ENCODE measurements at regions not wholly inside any gene's neighbourhood (a gene's known extent, or its start where the extent isn't known, plus 50 kb on each side); places are given as distances from the start of the nearest gene placed in this dataset.
A peak's percentile ranks its signal among the peaks of the same experiment; 100 is the strongest.

DNA sequence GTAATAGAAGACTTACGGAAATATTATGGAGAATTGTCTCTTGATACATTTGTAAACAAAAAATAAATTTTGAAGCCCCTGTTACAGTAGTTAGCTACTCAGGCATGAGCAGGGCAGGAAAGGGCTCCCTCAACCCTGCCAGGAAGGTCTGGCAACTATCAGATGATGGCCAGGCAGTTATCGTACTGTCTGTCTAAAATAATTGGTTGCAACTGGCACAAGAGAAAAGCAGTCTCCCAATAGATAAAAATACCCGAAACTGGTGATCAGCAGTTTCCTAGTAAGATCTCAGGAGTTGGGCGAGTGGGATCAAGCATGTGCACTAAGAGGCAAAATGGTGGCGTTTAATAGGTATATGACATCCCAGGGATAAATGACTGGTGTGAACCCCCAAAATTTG, 1336.3 kb downstream of the C4orf33 start:
- H3K27ac ChIP-seq (ENCODE audit: low read depth, low read length), result no peak overlapping the region
- H3K4ac ChIP-seq (ENCODE audit: low read depth, low read length), result no peak overlapping the region
- H3K4me3 ChIP-seq (ENCODE audit: low read length), result no peak overlapping the region
- H3K27me3 ChIP-seq (ENCODE audit: insufficient read depth, low read length, poor library complexity), result no peaks in the 10 kb centered on the region
- no peaks in the 10 kb centered on the region for H3K79me1 ChIP-seq (ENCODE audit: low read length)
- no peak overlapping the region for H3K4me2 ChIP-seq (ENCODE audit: low read length)
- no peak overlapping the region for H2BK5ac ChIP-seq (ENCODE audit: low read length)
- H3K18ac ChIP-seq (ENCODE audit: low read length), result no peak overlapping the region
- no peaks in the 10 kb centered on the region for H3K79me2 ChIP-seq (ENCODE audit: control insufficient read depth, insufficient read depth, low read length)
- no peak for DNase-seq
- no peak overlapping the region for H3K56ac ChIP-seq (ENCODE audit: low read length)
- H2BK15ac ChIP-seq (replicated peaks; ENCODE audit: low read depth), result no peak overlapping the region
- no peak overlapping the region for H3K9ac ChIP-seq (ENCODE audit: low read length)
- H3K36me3 ChIP-seq (ENCODE audit: control insufficient read depth, insufficient read depth, low read length), result no peaks in the 10 kb centered on the region
- no peak overlapping the region for H3K23ac ChIP-seq (ENCODE audit: low read length)
- WGBS (ENCODE audit: extremely low coverage, insufficient coverage, low lambda C conversion rate), result no CpG with 5 or more reads among the region's 5 CpGs
- no peak overlapping the region for H4K8ac ChIP-seq (ENCODE audit: low read depth, low read length)
- no peak overlapping the region for H2AK5ac ChIP-seq (ENCODE audit: low read length)
- H2BK120ac ChIP-seq (ENCODE audit: low read depth, low read length), result no peak overlapping the region
- H4K5ac ChIP-seq (ENCODE audit: low read length), result no peak overlapping the region
- no peaks in the 10 kb centered on the region for H3K4me1 ChIP-seq (ENCODE audit: control insufficient read depth, low read depth, low read length)

GRCh38 chr4:130449741-130450140, 1353.8 kb downstream of the C4orf33 start:
- no peaks in the 10 kb centered on the region for H3K27me3 ChIP-seq (ENCODE audit: insufficient read depth, low read length, poor library complexity)

DNA sequence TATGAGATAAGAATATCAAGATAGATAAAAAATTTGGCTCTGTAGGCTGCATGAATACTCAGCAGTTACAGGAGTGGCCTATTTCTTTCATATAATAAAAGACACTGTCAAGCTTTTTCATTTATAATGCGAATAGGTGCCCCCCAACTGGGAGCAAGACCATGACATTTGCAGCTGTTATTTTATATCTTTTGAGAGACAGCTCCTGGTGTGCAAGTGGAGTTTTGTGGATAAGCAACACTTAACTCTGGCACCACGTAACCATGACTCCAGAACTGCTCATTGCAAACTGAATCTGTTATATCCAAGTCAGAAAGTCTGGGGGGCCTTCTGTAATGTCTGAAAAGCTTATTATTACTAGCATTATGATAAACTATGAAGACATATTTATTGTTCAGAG, 1372.4 kb downstream of the C4orf33 start:
- no peaks in the 10 kb centered on the region for H3K4me1 ChIP-seq (ENCODE audit: control insufficient read depth, low read depth, low read length)
- DNase-seq, result peak; percentile 49
- no peaks in the 10 kb centered on the region for H3K27me3 ChIP-seq (ENCODE audit: insufficient read depth, low read length, poor library complexity)
- H3K36me3 ChIP-seq (ENCODE audit: control insufficient read depth, insufficient read depth, low read length), result no peaks in the 10 kb centered on the region
- H3K79me2 ChIP-seq (ENCODE audit: control insufficient read depth, insufficient read depth, low read length), result no peaks in the 10 kb centered on the region
- H3K79me1 ChIP-seq (ENCODE audit: low read length), result no peaks in the 10 kb centered on the region
- no peak overlapping the region for H3K9ac ChIP-seq (ENCODE audit: low read length)
- no peak overlapping the region for H2BK5ac ChIP-seq (ENCODE audit: low read length)
- no peak overlapping the region for H3K27ac ChIP-seq (ENCODE audit: low read depth, low read length)
- no peak overlapping the region for H2BK15ac ChIP-seq (replicated peaks; ENCODE audit: low read depth)
- no peak overlapping the region for H4K8ac ChIP-seq (ENCODE audit: low read depth, low read length)
- H2AK5ac ChIP-seq (ENCODE audit: low read length), result no peak overlapping the region
- H4K5ac ChIP-seq (ENCODE audit: low read length), result no peak overlapping the region
- no peak overlapping the region for H3K4me3 ChIP-seq (ENCODE audit: low read length)
- H3K4ac ChIP-seq (ENCODE audit: low read depth, low read length), result no peak overlapping the region
- H3K4me2 ChIP-seq (ENCODE audit: low read length), result no peak overlapping the region
- H3K18ac ChIP-seq (ENCODE audit: low read length), result no peak overlapping the region
- no peak overlapping the region for H3K23ac ChIP-seq (ENCODE audit: low read length)
- H2BK120ac ChIP-seq (ENCODE audit: low read depth, low read length), result no peak overlapping the region
- no peak overlapping the region for H3K56ac ChIP-seq (ENCODE audit: low read length)
- no CpG with 5 or more reads among the region's 2 CpGs for WGBS (ENCODE audit: extremely low coverage, insufficient coverage, low lambda C conversion rate)

More at GRCh38 chr4:130449741-130450140, 1353.8 kb downstream of the C4orf33 start:
- Histone ChIP-seq H3K4ac (ENCODE audit: low read depth, low read length) (no peak overlapping the region), H3K9ac (ENCODE audit: low read length) (no peak overlapping the region), H3K79me1 (ENCODE audit: low read length) (no peaks in the 10 kb centered on the region), H3K4me3 (ENCODE audit: low read length) (no peak overlapping the region), H2BK120ac (ENCODE audit: low read depth, low read length) (no peak overlapping the region), H3K18ac (ENCODE audit: low read length) (no peak overlapping the region), H4K5ac (ENCODE audit: low read length) (no peak overlapping the region), H3K36me3 (ENCODE audit: control insufficient read depth, insufficient read depth, low read length) (no peaks in the 10 kb centered on the region), H4K8ac (ENCODE audit: low read depth, low read length) (no peak overlapping the region), H3K27ac (ENCODE audit: low read depth, low read length) (no peak overlapping the region), H2BK5ac (ENCODE audit: low read length) (no peak overlapping the region), H3K56ac (ENCODE audit: low read length) (no peak overlapping the region), H2AK5ac (ENCODE audit: low read length) (no peak overlapping the region), H3K79me2 (ENCODE audit: control insufficient read depth, insufficient read depth, low read length) (no peaks in the 10 kb centered on the region), H3K23ac (ENCODE audit: low read length) (no peak overlapping the region), H3K4me2 (ENCODE audit: low read length) (no peak overlapping the region), H3K4me1 (ENCODE audit: control insufficient read depth, low read depth, low read length) (no peaks in the 10 kb centered on the region), H2BK15ac (replicated peaks; ENCODE audit: low read depth) (no peak overlapping the region)
- DNase-seq, result no peak

DNA sequence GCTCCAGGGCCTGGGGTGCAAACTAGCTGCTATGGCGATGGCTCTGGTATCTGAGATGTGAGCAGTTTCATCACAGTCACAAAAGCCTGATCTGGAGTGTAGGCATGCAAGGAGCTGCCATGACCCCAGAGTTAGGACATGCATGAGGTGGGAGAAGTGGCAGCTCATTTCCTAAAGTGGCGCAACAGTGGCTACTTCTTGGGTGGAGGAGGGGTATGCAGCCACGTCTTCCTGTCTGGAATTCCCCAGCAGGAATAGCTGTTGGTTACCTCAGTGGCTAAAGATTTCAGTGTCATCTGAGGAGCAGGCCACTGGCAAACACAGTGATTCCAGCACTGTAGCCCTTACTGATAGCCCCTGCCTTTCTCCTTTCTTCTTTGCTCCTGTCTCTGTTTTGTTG, 1382.5 kb downstream of the C4orf33 start:
- Histone ChIP-seq H4K8ac (ENCODE audit: low read depth, low read length) (no peak overlapping the region), H3K4me3 (ENCODE audit: low read length) (no peak overlapping the region), H3K9ac (ENCODE audit: low read length) (no peak overlapping the region), H2BK15ac (replicated peaks; ENCODE audit: low read depth) (no peak overlapping the region), H3K36me3 (ENCODE audit: control insufficient read depth, insufficient read depth, low read length) (no peaks in the 10 kb centered on the region), H3K56ac (ENCODE audit: low read length) (no peak overlapping the region), H3K27me3 (ENCODE audit: insufficient read depth, low read length, poor library complexity) (no peaks in the 10 kb centered on the region), H3K4ac (ENCODE audit: low read depth, low read length) (no peak overlapping the region), H3K23ac (ENCODE audit: low read length) (no peak overlapping the region), H3K27ac (ENCODE audit: low read depth, low read length) (no peak overlapping the region), H2BK120ac (ENCODE audit: low read depth, low read length) (no peak overlapping the region), H3K79me2 (ENCODE audit: control insufficient read depth, insufficient read depth, low read length) (no peaks in the 10 kb centered on the region), H2AK5ac (ENCODE audit: low read length) (no peak overlapping the region), H2BK5ac (ENCODE audit: low read length) (no peak overlapping the region), H3K18ac (ENCODE audit: low read length) (no peak overlapping the region), H3K4me2 (ENCODE audit: low read length) (no peak overlapping the region), H3K4me1 (ENCODE audit: control insufficient read depth, low read depth, low read length) (no peaks in the 10 kb centered on the region), H4K5ac (ENCODE audit: low read length) (no peak overlapping the region), H3K79me1 (ENCODE audit: low read length) (no peaks in the 10 kb centered on the region)
- no CpG with 5 or more reads among the region's 3 CpGs for WGBS (ENCODE audit: extremely low coverage, insufficient coverage, low lambda C conversion rate)
- DNase-seq, result peak; percentile 54

DNA sequence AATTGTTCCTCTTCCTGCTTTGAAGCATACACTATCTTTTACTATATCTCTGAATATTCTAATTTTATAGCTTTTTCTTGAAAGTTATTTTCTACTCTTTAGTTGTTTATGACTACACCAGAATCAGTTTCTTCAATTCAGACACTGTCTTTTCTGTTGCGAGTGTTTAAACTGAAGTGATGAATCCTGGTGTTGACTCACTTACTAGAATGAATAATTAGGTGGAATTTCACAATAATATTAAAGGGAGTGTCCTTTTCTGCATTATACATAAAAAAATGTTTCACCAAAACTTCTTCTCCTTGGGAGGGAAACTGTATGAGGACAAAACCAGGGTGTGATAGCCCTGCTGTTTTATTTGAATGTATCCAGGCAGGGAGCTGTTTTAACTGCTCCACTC, 1383.1 kb downstream of the C4orf33 start:
- H3K4me3 ChIP-seq (ENCODE audit: low read length), result no peak overlapping the region
- no peak overlapping the region for H3K23ac ChIP-seq (ENCODE audit: low read length)
- H3K9ac ChIP-seq (ENCODE audit: low read length), result no peak overlapping the region
- no peak overlapping the region for H3K18ac ChIP-seq (ENCODE audit: low read length)
- no peak overlapping the region for H4K8ac ChIP-seq (ENCODE audit: low read depth, low read length)
- no peaks in the 10 kb centered on the region for H3K4me1 ChIP-seq (ENCODE audit: control insufficient read depth, low read depth, low read length)
- H2BK15ac ChIP-seq (replicated peaks; ENCODE audit: low read depth), result no peak overlapping the region
- no peak overlapping the region for H3K27ac ChIP-seq (ENCODE audit: low read depth, low read length)
- no peaks in the 10 kb centered on the region for H3K36me3 ChIP-seq (ENCODE audit: control insufficient read depth, insufficient read depth, low read length)
- H3K27me3 ChIP-seq (ENCODE audit: insufficient read depth, low read length, poor library complexity), result no peaks in the 10 kb centered on the region
- no peak overlapping the region for H4K5ac ChIP-seq (ENCODE audit: low read length)
- no peaks in the 10 kb centered on the region for H3K79me2 ChIP-seq (ENCODE audit: control insufficient read depth, insufficient read depth, low read length)
- no peak overlapping the region for H2BK5ac ChIP-seq (ENCODE audit: low read length)
- H3K4ac ChIP-seq (ENCODE audit: low read depth, low read length), result no peak overlapping the region
- no peak for DNase-seq
- H3K4me2 ChIP-seq (ENCODE audit: low read length), result no peak overlapping the region
- no CpG with 5 or more reads among the region's 1 CpG for WGBS (ENCODE audit: extremely low coverage, insufficient coverage, low lambda C conversion rate)
- H3K56ac ChIP-seq (ENCODE audit: low read length), result no peak overlapping the region
- no peak overlapping the region for H2BK120ac ChIP-seq (ENCODE audit: low read depth, low read length)
- H3K79me1 ChIP-seq (ENCODE audit: low read length), result no peaks in the 10 kb centered on the region
- no peak overlapping the region for H2AK5ac ChIP-seq (ENCODE audit: low read length)

GRCh38 chr4:130479674-130480073, 1383.7 kb downstream of the C4orf33 start:
- no peak for DNase-seq
- no peak overlapping the region for H3K27ac ChIP-seq (ENCODE audit: low read depth, low read length)
- no peak overlapping the region for H3K56ac ChIP-seq (ENCODE audit: low read length)
- H2BK15ac ChIP-seq (replicated peaks; ENCODE audit: low read depth), result no peak overlapping the region
- H3K4me2 ChIP-seq (ENCODE audit: low read length), result no peak overlapping the region
- WGBS (ENCODE audit: extremely low coverage, insufficient coverage, low lambda C conversion rate), result no CpG with 5 or more reads among the region's 2 CpGs
- no peak overlapping the region for H4K8ac ChIP-seq (ENCODE audit: low read depth, low read length)
- no peaks in the 10 kb centered on the region for H3K79me1 ChIP-seq (ENCODE audit: low read length)
- no peaks in the 10 kb centered on the region for H3K27me3 ChIP-seq (ENCODE audit: insufficient read depth, low read length, poor library complexity)
- H3K23ac ChIP-seq (ENCODE audit: low read length), result no peak overlapping the region
- no peak overlapping the region for H2BK5ac ChIP-seq (ENCODE audit: low read length)
- no peak overlapping the region for H4K5ac ChIP-seq (ENCODE audit: low read length)
- no peaks in the 10 kb centered on the region for H3K4me1 ChIP-seq (ENCODE audit: control insufficient read depth, low read depth, low read length)
- no peak overlapping the region for H2AK5ac ChIP-seq (ENCODE audit: low read length)
- no peak overlapping the region for H3K4ac ChIP-seq (ENCODE audit: low read depth, low read length)
- no peak overlapping the region for H2BK120ac ChIP-seq (ENCODE audit: low read depth, low read length)
- H3K79me2 ChIP-seq (ENCODE audit: control insufficient read depth, insufficient read depth, low read length), result no peaks in the 10 kb centered on the region
- H3K18ac ChIP-seq (ENCODE audit: low read length), result no peak overlapping the region
- H3K36me3 ChIP-seq (ENCODE audit: control insufficient read depth, insufficient read depth, low read length), result no peaks in the 10 kb centered on the region
- H3K4me3 ChIP-seq (ENCODE audit: low read length), result no peak overlapping the region
- H3K9ac ChIP-seq (ENCODE audit: low read length), result no peak overlapping the region
